Loucy (cell line): ENCODE measurements at regions not wholly inside any gene's neighbourhood (a gene's known extent, or its start where the extent isn't known, plus 50 kb on each side); places are given as distances from the start of the nearest gene placed in this dataset.

Source experiments
- H2AFZ ChIP-seq: fragments of 200-600 bp; sonication (generic); 2 replicates; pipeline ENCODE4 v1.6.0; 2016; ENCODE audit warnings: antibody characterized with exemption, mild to moderate bottlenecking, low read length, moderate library complexity
- H3F3A ChIP-seq: fragments of 200-600 bp; 2 replicates; pipeline ENCODE4 v1.6.0; 2016; ENCODE audit warnings: antibody characterized with exemption, low read depth, mild to moderate bottlenecking
- H3K27me3 ChIP-seq: fragments of 200-600 bp; sonication (generic); 2 replicates; pipeline ENCODE4 v1.6.1; 2014; ENCODE audit warnings: low read length, mild to moderate bottlenecking; ENCODE audit not compliant: insufficient read depth, poor library complexity, severe bottlenecking
- H3K36me3 ChIP-seq: fragments of 200-600 bp; sonication (generic); 2 replicates; pipeline ENCODE4 v1.6.1; 2016; ENCODE audit warnings: low read length; ENCODE audit not compliant: insufficient read depth
- H3K4me1 ChIP-seq: fragments of 200-600 bp; sonication (generic); 2 replicates; pipeline ENCODE4 v1.5.1; 2014; ENCODE audit warnings: low read length, mild to moderate bottlenecking; ENCODE audit not compliant: insufficient read depth, poor library complexity, severe bottlenecking
- H3K4me2 ChIP-seq: fragments of 200-600 bp; sonication (generic); 2 replicates; pipeline ENCODE4 v1.6.0; 2014; ENCODE audit warnings: antibody characterized with exemption, low read length, low read depth, mild to moderate bottlenecking; ENCODE audit not compliant: poor library complexity, severe bottlenecking
- H3K4me3 ChIP-seq: fragments of 200-600 bp; sonication (generic); 2 replicates; pipeline ENCODE4 v1.5.1; 2014; ENCODE audit warnings: low read length, mild to moderate bottlenecking, mixed read lengths; ENCODE audit not compliant: poor library complexity, severe bottlenecking
- H3K79me2 ChIP-seq: fragments of 200-600 bp; sonication (generic); 2 replicates; pipeline ENCODE4 v1.6.1; 2014; ENCODE audit warnings: low read length; ENCODE audit not compliant: insufficient read depth
- H3K9ac ChIP-seq: fragments of 200-600 bp; sonication (generic); 2 replicates; pipeline ENCODE4 v1.6.0; 2014; ENCODE audit warnings: mild to moderate bottlenecking, low read depth, low read length, moderate library complexity; ENCODE audit not compliant: poor library complexity, severe bottlenecking
- H3K9me2 ChIP-seq: fragments of 200-600 bp; sonication (generic); replicated peaks from 2 replicates; pipeline ENCODE4 v1.6.1; 2016; ENCODE audit warnings: low read depth, low read length, mixed read lengths
- H3K9me3 ChIP-seq: fragments of 200-600 bp; sonication (generic); 2 replicates; pipeline ENCODE4 v1.6.1; 2014; ENCODE audit warnings: mild to moderate bottlenecking, antibody characterized with exemption, low read length, low read depth; ENCODE audit not compliant: insufficient read depth
- H4K20me1 ChIP-seq: fragments of 200-600 bp; sonication (generic); 2 replicates; pipeline ENCODE4 v1.6.0; 2014; ENCODE audit warnings: antibody characterized with exemption, low read length, mild to moderate bottlenecking; ENCODE audit not compliant: insufficient read depth, poor library complexity, severe bottlenecking
- EZH2phosphoT487 ChIP-seq: fragments of 200-600 bp; IDR thresholded peaks from 2 replicates; pipeline ENCODE4 v1.6.1; 2018; ENCODE audit warnings: antibody characterized with exemption, mild to moderate bottlenecking, moderate library complexity, borderline replicate concordance
- TF ChIP-seq, protein P1 (sequence below): fragments of 200-600 bp; sonication (generic); conservative IDR thresholded peaks from 2 replicates; pipeline ENCODE4 v1.5.1; 2014; ENCODE audit warnings: mild to moderate bottlenecking, antibody characterized with exemption, low read length

DNA sequence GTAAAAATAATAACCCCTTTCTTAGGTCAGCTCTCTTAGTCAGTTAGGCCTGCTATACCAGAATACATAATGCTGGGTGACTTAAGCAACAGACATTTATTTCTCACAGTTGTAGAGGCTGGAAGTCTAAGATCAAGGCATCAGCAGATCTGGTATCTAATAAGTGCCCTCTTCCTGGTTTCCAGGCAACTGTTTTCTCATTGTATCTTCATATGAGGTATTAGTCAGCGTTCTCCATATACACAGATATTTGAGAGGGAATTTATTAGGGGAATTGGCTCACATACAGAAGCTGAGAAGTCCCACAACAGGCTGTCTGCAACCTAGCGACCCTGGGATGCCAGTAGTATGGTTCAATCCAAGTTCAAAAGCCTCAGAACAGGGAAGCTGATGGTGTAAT is 896.0 kb downstream of the GALC start:
- no peak overlapping the region for H3K4me3 ChIP-seq
- no peaks in the 10 kb centered on the region for H3K9me2 ChIP-seq
- no peaks in the 10 kb centered on the region for H4K20me1 ChIP-seq
- no peaks in the 10 kb centered on the region for H3K79me2 ChIP-seq
- TF ChIP-seq EZH2phosphoT487, result no peak
- TF ChIP-seq, protein P1, sequence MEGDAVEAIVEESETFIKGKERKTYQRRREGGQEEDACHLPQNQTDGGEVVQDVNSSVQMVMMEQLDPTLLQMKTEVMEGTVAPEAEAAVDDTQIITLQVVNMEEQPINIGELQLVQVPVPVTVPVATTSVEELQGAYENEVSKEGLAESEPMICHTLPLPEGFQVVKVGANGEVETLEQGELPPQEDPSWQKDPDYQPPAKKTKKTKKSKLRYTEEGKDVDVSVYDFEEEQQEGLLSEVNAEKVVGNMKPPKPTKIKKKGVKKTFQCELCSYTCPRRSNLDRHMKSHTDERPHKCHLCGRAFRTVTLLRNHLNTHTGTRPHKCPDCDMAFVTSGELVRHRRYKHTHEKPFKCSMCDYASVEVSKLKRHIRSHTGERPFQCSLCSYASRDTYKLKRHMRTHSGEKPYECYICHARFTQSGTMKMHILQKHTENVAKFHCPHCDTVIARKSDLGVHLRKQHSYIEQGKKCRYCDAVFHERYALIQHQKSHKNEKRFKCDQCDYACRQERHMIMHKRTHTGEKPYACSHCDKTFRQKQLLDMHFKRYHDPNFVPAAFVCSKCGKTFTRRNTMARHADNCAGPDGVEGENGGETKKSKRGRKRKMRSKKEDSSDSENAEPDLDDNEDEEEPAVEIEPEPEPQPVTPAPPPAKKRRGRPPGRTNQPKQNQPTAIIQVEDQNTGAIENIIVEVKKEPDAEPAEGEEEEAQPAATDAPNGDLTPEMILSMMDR, result no peak
- H3K4me1 ChIP-seq, result no peaks in the 10 kb centered on the region
- no peaks in the 10 kb centered on the region for H3K36me3 ChIP-seq
- no peak overlapping the region for H2AFZ ChIP-seq
- no peak overlapping the region for H3K9ac ChIP-seq
- H3K27me3 ChIP-seq, result no peaks in the 10 kb centered on the region
- no peak overlapping the region for H3K4me2 ChIP-seq
- H3K9me3 ChIP-seq, result no peaks in the 10 kb centered on the region
- H3F3A ChIP-seq, result no peaks in the 10 kb centered on the region

DNA sequence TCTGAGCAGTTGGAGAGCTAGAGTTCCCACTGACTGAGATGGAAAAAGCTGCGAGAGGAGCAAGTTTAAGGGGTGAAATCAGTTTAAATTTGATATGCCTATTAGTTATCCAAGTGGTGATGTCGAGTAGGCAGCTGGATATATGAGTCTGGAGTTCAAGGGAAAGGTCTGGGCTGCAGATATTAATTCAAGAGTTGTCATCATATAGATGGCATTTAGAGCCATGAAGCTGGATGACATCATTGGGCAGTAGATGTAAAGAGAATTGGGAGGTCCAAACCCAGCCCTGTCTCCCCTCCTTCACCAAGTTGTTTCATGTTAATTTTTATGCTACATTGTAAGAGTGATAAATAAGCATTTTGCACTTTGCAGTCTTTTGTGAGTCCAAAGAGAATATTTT is 898.1 kb downstream of the GALC start:
- Histone ChIP-seq H2AFZ (no peak overlapping the region), H3K4me1 (no peaks in the 10 kb centered on the region), H3K27me3 (no peaks in the 10 kb centered on the region), H3K79me2 (no peaks in the 10 kb centered on the region), H3K9me3 (no peaks in the 10 kb centered on the region), H4K20me1 (no peaks in the 10 kb centered on the region), H3K4me2 (no peak overlapping the region), H3F3A (no peaks in the 10 kb centered on the region), H3K9ac (no peak overlapping the region), H3K36me3 (no peaks in the 10 kb centered on the region), H3K4me3 (no peak overlapping the region), H3K9me2 (no peaks in the 10 kb centered on the region)
- TF ChIP-seq EZH2phosphoT487, result no peak
- TF ChIP-seq, protein P1, result no peak

DNA sequence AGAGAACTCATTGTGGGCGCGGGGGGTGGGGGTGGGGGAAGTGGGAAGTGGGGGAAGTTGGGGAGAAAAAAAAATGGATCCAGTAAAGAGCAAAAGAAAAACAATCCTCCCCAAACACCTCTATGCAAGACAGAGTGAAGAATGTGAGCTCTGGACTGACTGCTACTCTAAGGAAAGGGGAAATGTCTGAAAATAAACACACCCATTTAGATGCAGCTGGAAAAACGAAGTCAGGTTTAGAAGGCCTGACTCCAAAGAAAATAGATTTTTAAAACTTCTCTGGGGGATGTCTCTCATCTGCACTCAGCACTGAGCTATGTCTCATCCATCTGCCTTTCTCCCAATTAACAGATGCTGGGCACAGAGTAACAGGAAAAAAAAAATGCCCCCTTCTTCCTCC is 904.4 kb downstream of the GALC start:
- Histone ChIP-seq H3K9me3 (no peaks in the 10 kb centered on the region), H3F3A (no peaks in the 10 kb centered on the region), H3K4me3 (no peak overlapping the region), H3K36me3 (no peaks in the 10 kb centered on the region), H4K20me1 (no peaks in the 10 kb centered on the region), H3K79me2 (no peaks in the 10 kb centered on the region), H3K9me2 (no peaks in the 10 kb centered on the region), H3K9ac (no peak overlapping the region), H2AFZ (no peak overlapping the region), H3K4me2 (no peak overlapping the region), H3K27me3 (no peaks in the 10 kb centered on the region), H3K4me1 (no peaks in the 10 kb centered on the region)
- TF ChIP-seq, protein P1, result no peak
- TF ChIP-seq EZH2phosphoT487, result no peak
